K562 (cell line): ENCODE measurements at regions not wholly inside any gene's neighbourhood (a gene's known extent, or its start where the extent isn't known, plus 50 kb on each side); places are given as distances from the start of the nearest gene placed in this dataset.

ENCODE experiments used
- ATAC-seq: fragments of 200-7000 bp; cut with Tn5 transposase; 3 replicates; pipeline ENCODE4 v1.9.1; 2020; ENCODE audit warnings: moderate library complexity
- BruUV-seq: library from RNA; stranded (reverse); fragments of 400-500 nt; replicated peaks from 2 replicates; lab custom pipeline; 2021; lab: Mats Ljungman, UMichigan
- CTCF ChIA-PET: fragments of 300-600 bp; formaldehyde crosslinking; extraction: SDS; loops from one replicate; lab custom pipeline; 2021; ENCODE audit warnings: low intra/inter-chr PET ratio; lab: Yijun Ruan, JAX
- POLR2A ChIA-PET: fragments of 300-600, 350-650 bp; sonication (Branson Sonifier 250); formaldehyde crosslinking; extraction: SDS; loops from one replicate; lab custom pipeline; 2021; ENCODE audit warnings: antibody characterized with exemption, inconsistent platforms; lab: Yijun Ruan, JAX
- DNase-seq, 4 experiments: peaks; one replicate each; pipeline versions ENCODE4 v3.0.0 to v3.0.0-alpha.2; 2011 to 2018; ENCODE audit warnings: low spot score in 3 of 4, mixed read lengths in 3 of 4; ENCODE audit errors: extremely low read depth in 1 of 4
- FAIRE-seq: peaks from 2 replicates; lab custom pipeline; 2011; peaks lifted over from hg19 to GRCh38; lab: Jason Lieb, UNC
- H2AFZ ChIP-seq: 2 replicates; pipeline ENCODE4 v1.6.0; 2011; ENCODE audit warnings: low read depth, low read length, control low read depth, inconsistent platforms
- H3K27ac ChIP-seq: fragments of 200-600 bp; 3 replicates; pipeline ENCODE4 v1.8.0; 2011; ENCODE audit warnings: low read depth, mild to moderate bottlenecking, control low read depth, inconsistent platforms, low read length, moderate library complexity, mixed read lengths; ENCODE audit errors: extremely low read depth
- H3K27me3 ChIP-seq, 2 experiments: fragments of 300-600 bp in 1 of 2; 2 replicates in 1 of 2; 3 replicates in 1 of 2; pipeline versions ENCODE4 v1.6.0 to v1.8.0; 2011; ENCODE audit warnings: inconsistent platforms in 2 of 2, low read length in 2 of 2, mild to moderate bottlenecking in 1 of 2, mixed read lengths in 1 of 2, moderate library complexity in 1 of 2; ENCODE audit not compliant: control insufficient read depth in 2 of 2, insufficient read depth in 2 of 2
- H3K36me3 ChIP-seq: fragments of 300-600 bp; 3 replicates; pipeline ENCODE4 v1.8.0; 2011; ENCODE audit warnings: mild to moderate bottlenecking, low read length, inconsistent platforms; ENCODE audit not compliant: control insufficient read depth, insufficient read depth
- H3K4me1 ChIP-seq, 2 experiments: fragments of 200-600 bp in 1 of 2; replicated peaks in 1 of 2; 2 replicates in 1 of 2; 3 replicates in 1 of 2; pipeline versions ENCODE4 v1.5.1 to v1.8.0; 2011; ENCODE audit warnings: inconsistent platforms in 2 of 2, low read length in 2 of 2, mild to moderate bottlenecking in 1 of 2, mixed read lengths in 1 of 2, moderate library complexity in 1 of 2; ENCODE audit not compliant: control insufficient read depth in 2 of 2, insufficient read depth in 2 of 2
- H3K4me2 ChIP-seq: 2 replicates; pipeline ENCODE4 v1.6.1; 2011; ENCODE audit warnings: low read length, control low read depth, inconsistent platforms, mixed read lengths; ENCODE audit not compliant: insufficient read depth
- H3K4me3 ChIP-seq: fragments of 200-600 bp; sonication (generic), shearing (Covaris generic); 2 replicates; pipeline ENCODE4 v1.5.1; 2016; ENCODE audit warnings: control low read depth, inconsistent platforms
- H3K79me2 ChIP-seq: fragments of 200-600 bp; 3 replicates; pipeline ENCODE4 v1.8.0; 2011; ENCODE audit warnings: low read length, inconsistent platforms; ENCODE audit not compliant: control insufficient read depth, insufficient read depth
- H3K9ac ChIP-seq, 2 experiments: 2 replicates each; pipeline versions ENCODE4 v1.6.0 to v1.6.1; 2011; ENCODE audit warnings: low read depth in 2 of 2, low read length in 2 of 2, control low read depth in 1 of 2, inconsistent platforms in 1 of 2, mild to moderate bottlenecking in 1 of 2, mixed read lengths in 1 of 2; ENCODE audit not compliant: insufficient read depth in 1 of 2
- H3K9me1 ChIP-seq: one replicate; pipeline ENCODE4 v1.6.0; 2011; ENCODE audit warnings: inconsistent platforms, mild to moderate bottlenecking, low read length, moderate library complexity; ENCODE audit not compliant: control insufficient read depth, insufficient read depth
- H3K9me3 ChIP-seq: replicated peaks from 2 replicates; pipeline ENCODE4 v1.5.1; 2011; ENCODE audit warnings: low read depth, low read length, inconsistent platforms; ENCODE audit not compliant: control insufficient read depth, insufficient read depth
- H4K20me1 ChIP-seq: replicated peaks from 2 replicates; pipeline ENCODE4 v1.6.1; 2011; ENCODE audit warnings: low read length, inconsistent platforms, mixed read lengths; ENCODE audit not compliant: control insufficient read depth, insufficient read depth
- ERF ChIP-seq: fragments of 450-650 bp; formaldehyde crosslinking; IDR thresholded peaks from 2 replicates; pipeline ENCODE4 v1.4.0; 2020; ENCODE audit warnings: mild to moderate bottlenecking, mixed read lengths
- GTF2A2 ChIP-seq: IDR thresholded peaks from 2 replicates; pipeline ENCODE4 v1.6.1; 2016; ENCODE audit warnings: mild to moderate bottlenecking, missing genetic modification characterization, missing compliant biosample characterization
- NR4A1 ChIP-seq, 2 experiments: fragments of 250-450 bp in 1 of 2; fragments of 450-650 bp in 1 of 2; sonication (Bioruptor Pico) in 1 of 2; IDR thresholded peaks; 2 replicates each; pipeline versions ENCODE4 v1.4.0 to v1.6.1; 2016 to 2020; ENCODE audit warnings: mild to moderate bottlenecking in 2 of 2, missing compliant biosample characterization in 1 of 2, missing genetic modification characterization in 1 of 2, moderate library complexity in 1 of 2
- PHF8 ChIP-seq: fragments of 200-600 bp; sonication (generic); IDR thresholded peaks from 2 replicates; pipeline ENCODE4 v1.6.1; 2012; ENCODE audit warnings: mixed run types, mild to moderate bottlenecking, inconsistent platforms, low read length, moderate library complexity, borderline replicate concordance
- STAG1 ChIP-seq: sonication (generic); formaldehyde crosslinking; IDR thresholded peaks from 2 replicates; pipeline ENCODE4 v1.5.0; 2020; ENCODE audit warnings: missing genetic modification reagents, borderline replicate concordance
- TAF7 ChIP-seq: fragments of 450-650 bp; IDR thresholded peaks from 2 replicates; pipeline ENCODE4 v1.6.1; 2016; ENCODE audit warnings: missing genetic modification characterization, missing compliant biosample characterization
- TCF7L2 ChIP-seq: fragments of 150-350 bp; IDR thresholded peaks from 2 replicates; pipeline ENCODE4 v1.6.1; 2016; ENCODE audit warnings: low read depth, mild to moderate bottlenecking, low read length, moderate library complexity
- TRIM28 ChIP-seq: fragments of 450-650 bp; IDR thresholded peaks from 2 replicates; pipeline ENCODE4 v1.6.1; 2017
- XRCC3 ChIP-seq: fragments of 450-650 bp; IDR thresholded peaks from 2 replicates; pipeline ENCODE4 v1.6.1; 2017; ENCODE audit warnings: mild to moderate bottlenecking, moderate library complexity
- ZNF175 ChIP-seq: fragments of 200-800 bp; sonication (Bioruptor generic); IDR thresholded peaks from 2 replicates; pipeline ENCODE4 v1.6.1; 2016; ENCODE audit warnings: low read depth, mild to moderate bottlenecking, missing genetic modification characterization, missing compliant biosample characterization
- WGBS: fragments of 100-300 bp; shearing (Covaris generic); methylation state at CpG from one replicate; pipeline ENCODE4 v1.1.6; 2016; ENCODE audit warnings: low coverage, mixed read lengths; ENCODE audit not compliant: insufficient coverage; ENCODE audit errors: missing lambda C conversion rate; 5-methylcytosine and 5-hydroxymethylcytosine counted together
- in situ Hi-C: fragments of 300-500 bp; cut with MboI; formaldehyde crosslinking; loops from 4 replicates; pipeline ENCODE4 v1.15.0; 2018; ENCODE audit warnings: inconsistent platforms, mixed read lengths
- intact Hi-C: fragments of 100-400 bp; cut with micrococcal nuclease; formaldehyde crosslinking; loops from 2 replicates; pipeline ENCODE4 v1.14.2; 2022
- TF ChIP-seq, protein P1 (sequence below): sonication (generic); formaldehyde crosslinking; IDR thresholded peaks from 2 replicates; pipeline ENCODE4 v1.8.1; 2023; ENCODE audit warnings: mild to moderate bottlenecking, missing genetic modification reagents
- TF ChIP-seq, protein P2 (sequence below), 2 experiments: fragments of 450-650 bp; IDR thresholded peaks; 2 replicates each; pipeline ENCODE4 v1.6.1; 2016; ENCODE audit warnings: mild to moderate bottlenecking in 2 of 2, borderline replicate concordance in 1 of 2, low read depth in 1 of 2, moderate library complexity in 1 of 2

DNA sequence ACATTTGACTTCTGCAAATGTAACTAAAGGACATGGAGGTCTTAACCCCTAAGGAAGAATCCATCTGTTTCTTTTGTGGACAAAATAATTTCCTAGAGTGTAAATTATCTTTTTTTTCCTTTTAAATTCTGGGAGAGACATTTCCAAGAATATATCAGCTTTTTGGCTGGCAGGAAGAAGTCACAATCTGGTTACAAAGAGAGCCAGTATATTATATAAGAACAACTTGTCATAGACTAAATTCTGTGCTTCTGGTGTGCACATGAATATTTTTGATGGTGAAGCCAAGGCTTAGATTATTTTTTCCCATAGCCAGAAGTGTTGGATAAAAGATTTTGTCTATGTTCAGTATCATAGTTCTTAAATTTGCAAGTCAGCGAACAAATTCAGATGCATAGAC is 500.6 kb downstream of the XIRP2 start (continued):
- no peak for TF ChIP-seq TRIM28
- TF ChIP-seq TAF7 (tag): no peak
- no peak for TF ChIP-seq TCF7L2

- no peaks in the 10 kb centered on the region for H3K36me3 ChIP-seq
- 0% methylated on average over 2 of the region's 2 CpGs for WGBS
- 0 out of 2 replicates have a peak, but pooled peaks cover 3% of the 10 kb centered on the region for H3K9me3 ChIP-seq
- no peaks in the 10 kb centered on the region for H3K9me1 ChIP-seq
- FAIRE-seq (no peak), ATAC-seq (no peak), DNase-seq (no peak)
- H3K4me2 ChIP-seq: no peak overlapping the region
- ChIA-PET POLR2A (no interaction called here), CTCF (no interaction called here)
- no peak overlapping the region for H3K27ac ChIP-seq
- intact Hi-C loops: no loop called here
- no peaks in the 10 kb centered on the region for H3K79me2 ChIP-seq
- no peaks in the 10 kb centered on the region for H3K4me1 ChIP-seq
- no peak overlapping the region for H2AFZ ChIP-seq
- H3K27me3 ChIP-seq: no peaks in the 10 kb centered on the region
- H4K20me1 ChIP-seq: no peaks in the 10 kb centered on the region
- in situ Hi-C loops: no loop called here
- no TSS peak for BruUV-seq
- H3K9ac ChIP-seq: no peak overlapping the region
- H3K4me3 ChIP-seq: no peak overlapping the region
- TF ChIP-seq, protein P1, sequence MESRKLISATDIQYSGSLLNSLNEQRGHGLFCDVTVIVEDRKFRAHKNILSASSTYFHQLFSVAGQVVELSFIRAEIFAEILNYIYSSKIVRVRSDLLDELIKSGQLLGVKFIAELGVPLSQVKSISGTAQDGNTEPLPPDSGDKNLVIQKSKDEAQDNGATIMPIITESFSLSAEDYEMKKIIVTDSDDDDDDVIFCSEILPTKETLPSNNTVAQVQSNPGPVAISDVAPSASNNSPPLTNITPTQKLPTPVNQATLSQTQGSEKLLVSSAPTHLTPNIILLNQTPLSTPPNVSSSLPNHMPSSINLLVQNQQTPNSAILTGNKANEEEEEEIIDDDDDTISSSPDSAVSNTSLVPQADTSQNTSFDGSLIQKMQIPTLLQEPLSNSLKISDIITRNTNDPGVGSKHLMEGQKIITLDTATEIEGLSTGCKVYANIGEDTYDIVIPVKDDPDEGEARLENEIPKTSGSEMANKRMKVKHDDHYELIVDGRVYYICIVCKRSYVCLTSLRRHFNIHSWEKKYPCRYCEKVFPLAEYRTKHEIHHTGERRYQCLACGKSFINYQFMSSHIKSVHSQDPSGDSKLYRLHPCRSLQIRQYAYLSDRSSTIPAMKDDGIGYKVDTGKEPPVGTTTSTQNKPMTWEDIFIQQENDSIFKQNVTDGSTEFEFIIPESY: no peak
- TF ChIP-seq STAG1 (CRISPR knock-in tag): no peak
- TF ChIP-seq, protein P2, sequence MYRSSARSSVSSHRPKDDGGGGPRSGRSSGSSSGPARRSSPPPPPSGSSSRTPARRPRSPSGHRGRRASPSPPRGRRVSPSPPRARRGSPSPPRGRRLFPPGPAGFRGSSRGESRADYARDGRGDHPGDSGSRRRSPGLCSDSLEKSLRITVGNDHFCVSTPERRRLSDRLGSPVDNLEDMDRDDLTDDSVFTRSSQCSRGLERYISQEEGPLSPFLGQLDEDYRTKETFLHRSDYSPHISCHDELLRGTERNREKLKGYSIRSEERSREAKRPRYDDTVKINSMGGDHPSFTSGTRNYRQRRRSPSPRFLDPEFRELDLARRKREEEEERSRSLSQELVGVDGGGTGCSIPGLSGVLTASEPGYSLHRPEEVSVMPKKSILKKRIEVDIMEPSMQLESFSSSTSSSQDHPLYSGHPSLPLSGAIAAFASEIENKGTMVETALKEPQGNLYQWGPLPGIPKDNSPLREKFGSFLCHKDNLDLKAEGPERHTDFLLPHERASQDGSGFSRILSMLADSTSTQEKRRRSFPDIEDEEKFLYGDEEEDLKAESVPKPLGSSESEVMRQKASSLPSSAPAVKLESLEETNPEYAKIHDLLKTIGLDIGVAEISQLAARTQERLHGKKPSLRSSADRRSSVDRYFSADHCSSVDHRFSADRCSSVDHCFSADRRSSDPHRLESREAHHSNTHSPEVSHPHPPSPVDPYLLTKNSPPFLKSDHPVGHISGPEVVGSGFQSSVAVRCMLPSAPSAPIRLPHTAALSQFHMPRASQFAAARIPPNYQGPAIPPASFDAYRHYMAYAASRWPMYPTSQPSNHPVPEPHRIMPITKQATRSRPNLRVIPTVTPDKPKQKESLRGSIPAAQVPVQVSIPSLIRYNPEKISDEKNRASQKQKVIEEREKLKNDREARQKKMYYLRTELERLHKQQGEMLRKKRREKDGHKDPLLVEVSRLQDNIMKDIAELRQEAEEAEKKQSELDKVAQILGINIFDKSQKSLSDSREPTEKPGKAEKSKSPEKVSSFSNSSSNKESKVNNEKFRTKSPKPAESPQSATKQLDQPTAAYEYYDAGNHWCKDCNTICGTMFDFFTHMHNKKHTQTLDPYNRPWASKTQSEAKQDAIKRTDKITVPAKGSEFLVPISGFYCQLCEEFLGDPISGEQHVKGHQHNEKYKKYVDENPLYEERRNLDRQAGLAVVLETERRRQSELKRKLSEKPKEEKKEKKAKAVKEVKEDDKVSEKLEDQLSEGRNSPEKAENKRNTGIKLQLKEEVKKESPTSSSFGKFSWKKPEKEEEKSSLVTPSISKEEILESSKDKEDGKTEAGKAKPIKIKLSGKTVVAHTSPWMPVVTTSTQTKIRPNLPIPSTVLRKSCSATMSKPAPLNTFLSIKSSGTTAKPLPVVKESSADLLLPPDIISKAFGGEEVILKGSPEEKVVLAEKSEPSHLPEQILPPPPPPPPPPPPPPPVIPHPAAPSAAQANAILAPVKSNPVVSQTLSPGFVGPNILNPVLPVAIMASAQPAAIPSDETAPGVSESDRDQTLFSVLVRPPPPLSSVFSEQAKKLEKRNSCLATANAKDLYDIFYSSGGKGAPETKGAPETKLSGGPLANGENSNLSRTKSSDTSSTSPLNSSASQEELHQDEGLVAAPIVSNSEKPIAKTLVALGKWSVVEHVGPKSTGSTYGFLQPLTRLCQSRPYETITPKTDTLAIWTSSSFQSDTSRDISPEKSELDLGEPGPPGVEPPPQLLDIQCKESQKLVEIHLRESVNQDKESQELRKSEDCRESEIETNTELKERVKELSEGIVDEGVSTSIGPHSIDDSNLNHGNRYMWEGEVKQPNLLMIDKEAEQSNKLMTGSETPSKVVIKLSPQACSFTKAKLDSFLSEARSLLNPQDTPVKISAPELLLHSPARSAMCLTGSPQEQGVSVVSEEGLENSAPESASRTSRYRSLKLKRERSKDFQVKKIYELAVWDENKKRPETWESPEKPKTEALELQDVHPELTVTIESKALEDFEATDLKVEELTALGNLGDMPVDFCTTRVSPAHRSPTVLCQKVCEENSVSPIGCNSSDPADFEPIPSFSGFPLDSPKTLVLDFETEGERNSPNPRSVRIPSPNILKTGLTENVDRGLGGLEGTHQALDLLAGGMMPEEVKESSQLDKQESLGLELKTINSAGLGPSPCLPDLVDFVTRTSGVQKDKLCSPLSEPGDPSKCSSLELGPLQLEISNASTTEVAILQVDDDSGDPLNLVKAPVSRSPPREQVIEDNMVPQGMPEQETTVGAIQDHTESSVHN (IDR thresholded peaks at IDR 0.05; ENCODE audit: borderline replicate concordance in 1 of 2, low read depth in 1 of 2): no peak
- no peak for TF ChIP-seq NR4A1 (CRISPR knock-in tag; IDR thresholded peaks at IDR 0.05)
- no peak for TF ChIP-seq NR4A1 (tag; IDR thresholded peaks at IDR 0.05)
- TF ChIP-seq ERF (CRISPR knock-in tag): no peak
- no peak for TF ChIP-seq PHF8
- no peak for TF ChIP-seq ZNF175 (CRISPR knock-in tag)
- no peak for TF ChIP-seq XRCC3
- no peak for TF ChIP-seq GTF2A2
Measured at GRCh38 chr2:167388497-167388896, 500.2 kb downstream of the XIRP2 start.
